ENCODE measurements at regions not wholly inside any gene's neighbourhood (a gene's known extent, or its start where the extent isn't known, plus 50 kb on each side); places are given as distances from the start of the nearest gene placed in this dataset.

DNA sequence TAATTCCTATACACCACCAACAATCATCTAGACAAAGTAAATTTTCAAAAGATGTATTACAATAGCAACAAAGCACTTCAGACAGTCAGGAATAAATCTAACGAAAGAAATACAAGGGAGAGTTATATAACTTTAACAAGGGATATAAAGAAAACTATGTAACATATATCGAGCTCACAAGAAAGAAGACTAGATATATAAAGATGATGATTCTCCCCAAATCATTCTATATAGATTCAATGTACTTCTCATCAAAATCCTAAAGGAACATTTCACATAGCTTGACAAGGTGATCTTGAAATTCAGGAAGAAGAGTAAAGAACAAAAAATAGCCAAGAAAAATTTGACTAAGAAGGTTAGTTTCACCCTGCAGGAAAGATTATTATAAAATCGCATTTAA lies 179.4 kb downstream of the SP3 start:
- no peak for DNase-seq

DNA sequence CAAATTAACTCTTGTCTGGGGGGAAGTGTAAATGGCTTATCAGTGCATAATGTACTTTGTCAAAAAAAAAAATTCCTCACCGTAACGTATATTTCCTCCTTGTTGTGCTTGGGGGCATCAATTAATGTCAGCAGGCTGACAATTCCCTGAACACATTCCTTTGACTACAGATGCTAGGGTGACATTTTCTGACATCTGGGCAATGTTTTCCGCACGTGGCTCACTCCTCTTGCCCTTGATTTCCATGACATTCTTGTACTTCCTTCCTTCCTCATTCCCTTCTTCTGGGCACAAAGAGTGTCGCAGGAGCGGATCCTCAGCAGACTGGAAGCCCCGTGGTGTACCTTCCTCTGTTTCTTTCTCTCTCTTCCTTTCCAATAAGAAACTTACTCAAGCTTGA lies 173.7 kb downstream of the SP3 start:
- no peak for DNase-seq

DNA sequence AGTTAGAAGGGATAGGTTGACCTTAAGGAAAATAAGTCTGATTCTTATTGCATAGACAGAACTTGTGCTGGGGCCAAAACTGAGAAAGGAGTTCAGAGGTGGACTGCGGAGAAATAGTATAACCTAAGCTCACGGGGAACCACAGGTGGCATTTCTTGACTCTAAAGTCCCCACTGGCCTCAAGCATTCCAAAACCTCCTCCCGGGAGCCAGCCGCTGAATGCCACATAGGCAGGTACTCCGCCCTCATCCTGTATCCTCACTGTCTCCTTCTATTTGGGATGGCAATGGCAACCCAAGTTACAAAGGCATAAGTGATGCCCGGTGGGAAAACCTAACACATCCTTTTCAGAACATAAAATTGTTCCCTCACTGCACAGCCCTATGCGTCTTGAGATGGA lies 173.0 kb downstream of the SP3 start:
- no peak for DNase-seq

DNA sequence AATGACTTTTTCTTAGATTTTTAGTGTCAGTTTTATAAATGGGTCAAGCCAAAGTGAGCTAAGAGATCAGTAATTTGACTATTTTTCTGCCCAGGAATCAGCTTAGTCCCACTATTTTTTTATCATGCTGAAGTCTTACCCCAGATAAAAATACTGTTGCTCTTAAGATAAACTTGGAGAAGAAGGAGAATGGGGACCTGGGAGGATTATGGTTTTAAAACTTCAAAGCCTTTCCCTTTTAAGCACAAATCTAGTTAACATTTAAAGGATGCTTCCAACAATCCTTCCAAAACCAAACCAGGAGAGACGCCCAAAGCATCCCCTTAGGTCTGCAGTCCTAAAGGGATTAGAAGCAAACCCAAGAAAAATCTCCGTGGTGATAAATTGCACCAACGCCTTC lies 172.4 kb downstream of the SP3 start:
- DNase-seq = no peak

DNA sequence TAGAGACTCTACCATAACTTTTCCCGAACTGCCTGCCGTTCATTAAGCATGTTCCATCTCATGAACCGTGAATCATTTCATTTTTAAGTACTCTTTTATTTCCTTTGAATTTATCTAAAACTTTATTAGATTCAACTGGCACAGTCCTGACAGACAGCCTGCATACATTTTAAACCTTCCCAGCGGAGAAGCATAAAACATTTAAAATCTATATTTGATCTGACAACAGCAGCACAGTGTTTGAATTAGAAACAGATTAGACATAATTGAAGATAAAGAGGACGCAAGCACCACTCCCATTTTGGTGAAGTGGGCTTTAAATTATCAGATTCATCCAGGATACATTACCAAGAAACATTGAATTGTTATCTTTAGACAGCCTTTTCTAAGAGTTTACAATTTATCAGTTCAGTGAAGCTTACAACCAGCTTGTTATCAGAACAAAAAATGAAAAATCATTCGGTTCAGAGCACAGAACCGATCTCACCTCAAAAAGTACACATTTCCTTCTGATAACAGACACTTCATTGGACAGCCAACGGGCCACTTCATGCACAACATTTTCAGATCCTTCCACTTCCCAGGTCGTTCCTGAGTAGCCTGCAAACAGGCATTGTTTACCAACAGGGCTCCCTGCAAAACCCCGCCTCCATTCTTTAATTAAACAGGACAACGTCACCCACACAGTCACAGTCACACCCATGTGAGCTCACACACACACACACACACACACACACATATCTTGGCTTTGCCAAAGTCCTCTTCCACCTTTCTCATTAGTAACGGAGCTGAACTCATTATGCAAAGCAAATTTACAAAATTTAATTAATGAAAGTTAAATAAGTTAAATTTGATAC lies 171.2 kb downstream of the SP3 start:
- no peak for DNase-seq

DNA sequence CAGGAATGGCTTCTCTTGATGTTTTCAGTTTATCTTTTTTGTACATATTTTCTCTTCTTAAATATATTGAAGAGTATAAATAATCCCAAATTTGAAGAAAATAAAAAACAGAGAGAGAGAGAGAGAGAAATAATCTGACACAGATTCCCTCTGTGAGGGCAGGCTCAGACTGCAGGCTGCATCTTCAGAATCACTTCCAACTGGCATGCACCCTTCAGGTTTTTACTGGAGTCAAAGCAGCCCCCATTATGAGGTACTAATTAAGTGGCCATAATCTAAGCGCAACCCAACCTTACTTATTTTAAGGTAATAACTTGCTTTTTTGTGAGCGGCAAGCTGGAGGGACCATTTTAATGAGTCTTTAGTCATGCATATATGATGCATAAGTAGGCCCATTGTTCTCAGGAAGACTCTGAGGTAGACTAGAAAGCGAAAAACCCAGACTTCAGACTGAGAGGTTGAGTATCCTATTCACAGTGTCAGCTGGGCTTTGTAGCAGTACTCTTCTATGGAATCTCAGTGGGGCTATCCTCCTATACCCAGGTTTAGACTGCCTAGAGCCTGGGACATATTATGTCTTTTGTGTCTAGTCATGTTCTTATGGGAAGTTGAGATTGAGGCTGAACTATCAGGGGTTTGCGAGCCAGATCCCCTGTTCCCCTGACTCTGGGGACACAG lies 167.4 kb downstream of the SP3 start:
- DNase-seq = no peak

DNA sequence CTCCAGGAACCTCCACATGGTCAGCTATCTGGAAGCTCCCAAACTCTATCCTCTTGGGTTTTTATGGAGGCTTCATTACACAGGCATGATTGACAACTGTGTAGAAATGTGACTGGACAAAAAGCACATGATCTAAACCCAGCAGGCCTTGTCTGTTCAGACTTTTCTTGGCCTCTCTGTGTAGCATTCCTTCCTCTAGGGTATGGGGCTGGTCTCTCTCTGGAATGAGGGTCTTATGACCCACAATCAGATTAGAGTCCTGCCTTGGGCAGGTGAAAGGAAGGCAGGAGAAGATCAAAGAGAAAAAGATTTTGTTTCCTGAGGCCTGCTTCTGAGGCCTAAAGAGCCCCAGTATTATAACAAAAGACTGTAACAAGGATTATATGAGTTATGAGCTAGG lies 162.7 kb downstream of the SP3 start:
- no peak for DNase-seq

DNA sequence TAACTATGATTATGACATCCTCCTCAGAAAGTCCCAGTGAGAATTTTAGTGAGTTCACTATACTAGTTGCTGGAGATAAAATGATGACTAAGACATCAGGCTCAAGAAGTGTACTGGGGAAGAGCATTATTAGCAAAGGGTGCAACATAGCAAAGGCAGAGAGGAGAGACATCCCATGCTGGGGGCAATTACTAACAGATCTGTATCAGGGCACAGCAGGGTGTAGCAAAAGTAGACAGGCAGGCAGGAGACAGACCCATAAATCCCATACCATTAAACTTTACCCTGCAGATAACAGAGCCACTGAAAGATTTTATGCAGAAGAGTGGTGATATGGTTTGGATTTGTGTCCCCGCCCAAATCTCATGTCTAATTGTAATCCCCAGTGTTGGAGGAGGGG lies 161.7 kb downstream of the SP3 start:
- DNase-seq = no peak

DNA sequence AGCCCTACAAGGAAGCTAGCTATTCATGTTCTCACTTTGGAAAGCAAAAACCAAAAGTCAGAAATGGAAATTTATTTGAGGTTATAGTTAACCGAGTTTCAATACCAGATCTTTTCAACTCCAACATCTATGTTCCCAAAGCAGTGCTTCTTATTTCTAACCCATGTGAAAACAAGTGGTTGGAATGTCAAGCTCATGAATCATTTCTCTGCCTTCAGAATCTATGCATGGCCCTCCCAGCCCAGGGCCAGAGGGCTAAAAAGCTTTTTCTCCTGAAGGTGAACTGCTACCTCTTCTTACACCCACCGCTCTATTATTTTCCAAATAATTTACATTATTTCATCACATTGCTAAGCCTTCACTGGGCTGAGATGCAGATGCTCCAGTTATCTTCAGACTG lies 158.4 kb downstream of the SP3 start:
- no peak for DNase-seq

DNA sequence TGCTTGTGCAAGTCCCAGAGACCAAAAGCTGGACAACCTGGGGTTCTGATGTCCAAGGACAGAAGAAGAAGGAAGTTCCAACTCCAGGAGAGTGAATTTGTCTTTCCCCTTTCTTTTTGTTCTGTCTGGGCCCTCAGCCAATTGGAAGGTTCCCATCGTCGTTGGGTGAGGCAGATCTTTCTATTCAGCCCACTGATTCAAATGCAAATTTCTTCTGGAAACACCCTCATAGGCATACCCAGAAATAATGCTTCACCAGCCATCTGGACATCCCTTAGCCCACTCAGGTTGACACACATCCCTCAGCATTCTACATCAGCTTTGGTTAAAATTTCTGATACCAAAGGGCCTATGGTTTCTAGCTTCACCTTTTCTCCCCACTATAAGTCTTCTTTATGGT lies 156.5 kb downstream of the SP3 start:
- DNase-seq = no peak

DNA sequence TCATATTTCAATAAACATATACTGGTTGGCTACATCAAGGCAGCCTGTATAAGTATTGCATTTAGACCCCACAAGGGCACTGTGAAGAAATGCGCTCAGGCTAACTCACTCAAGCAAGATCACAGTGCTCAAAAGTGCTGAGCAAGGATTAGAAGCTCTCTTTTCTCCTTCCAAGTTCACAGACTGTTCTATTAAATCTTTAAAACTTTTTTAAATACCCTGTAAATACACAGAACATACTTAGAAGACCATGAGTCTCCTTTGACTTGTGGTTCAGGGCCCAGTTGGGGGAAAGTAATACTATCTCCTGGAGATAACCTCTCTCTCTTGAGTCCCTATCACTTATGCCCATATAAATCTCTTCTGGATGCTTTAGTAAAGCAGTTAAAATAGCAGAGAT lies 152.9 kb downstream of the SP3 start:
- DNase-seq = no peak

DNA sequence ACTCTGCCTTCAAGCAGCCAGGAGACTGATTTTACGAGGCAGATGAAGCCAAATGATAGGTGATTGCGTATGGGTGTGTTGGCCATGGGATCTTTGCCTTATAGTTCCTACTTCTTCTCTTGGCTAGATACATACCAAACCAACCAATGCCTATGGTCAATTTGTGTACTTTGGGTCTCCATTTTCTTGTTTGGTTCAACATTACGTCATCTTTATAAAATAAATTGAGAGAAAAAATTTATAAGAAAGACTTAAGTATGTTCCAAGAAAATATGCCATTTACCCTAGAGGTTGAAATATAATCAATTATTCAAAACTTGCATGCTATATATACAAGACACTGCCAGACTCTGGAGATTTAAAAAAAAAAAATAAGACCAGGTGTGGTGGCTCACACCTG lies 150.9 kb downstream of the SP3 start:
- no peak for DNase-seq

DNA sequence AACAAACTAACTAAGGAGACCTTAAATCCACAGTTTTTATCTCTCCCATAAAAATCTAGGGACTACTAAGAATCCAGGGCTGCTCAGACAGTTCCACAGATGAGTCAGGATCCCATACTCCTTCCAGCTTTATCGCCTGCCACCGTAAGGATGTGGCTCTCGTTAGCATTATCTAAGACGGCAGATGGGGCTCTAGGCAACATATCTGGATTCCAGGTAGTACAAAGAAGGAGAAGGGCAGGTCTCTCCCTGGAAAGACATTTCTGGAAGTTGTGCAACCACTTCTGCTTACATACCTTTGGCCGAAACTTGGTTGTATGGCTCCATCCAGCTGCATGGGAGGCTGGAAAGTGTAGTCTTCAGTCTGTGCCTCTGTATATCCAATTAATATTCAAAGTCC lies 149.4 kb downstream of the SP3 start:
- no peak for DNase-seq

DNA sequence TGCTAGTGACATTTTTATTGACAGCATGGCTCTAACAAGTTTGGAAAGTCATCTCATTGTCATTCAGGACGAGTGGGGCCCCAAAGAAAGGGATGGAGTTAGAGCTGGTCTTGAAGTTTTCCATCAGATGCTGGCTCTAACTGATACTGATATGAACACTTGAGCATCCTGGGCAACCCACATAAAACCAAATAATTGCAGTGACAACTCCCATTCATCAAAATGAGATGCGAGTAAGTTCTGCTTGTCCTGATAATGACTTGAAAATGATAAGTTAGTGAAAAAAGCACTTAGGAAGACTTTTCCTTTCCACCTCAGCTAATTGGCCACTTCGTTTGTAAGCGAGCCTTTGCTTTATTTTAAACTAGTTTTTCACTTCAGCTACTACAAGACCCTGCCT lies 147.6 kb downstream of the SP3 start:
- DNase-seq = no peak

DNA sequence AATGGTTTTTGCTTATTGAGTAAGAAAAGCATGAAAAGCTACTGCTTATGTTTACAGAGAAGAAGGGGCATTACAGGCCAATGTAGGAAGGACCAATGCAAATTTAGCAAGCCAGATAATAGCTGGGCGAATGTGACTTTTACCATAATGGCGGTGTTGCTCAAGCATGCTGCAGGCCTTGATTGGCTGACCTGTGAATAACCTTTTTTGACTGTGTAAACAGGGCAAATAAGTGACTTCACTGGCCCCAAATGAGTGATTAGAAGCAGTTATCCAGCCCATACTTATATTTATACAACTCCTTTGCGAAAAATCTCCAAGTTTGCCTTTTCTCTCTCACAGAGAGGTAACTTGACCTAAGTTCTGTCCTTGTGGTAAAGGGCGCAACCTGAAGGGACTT lies 146.9 kb downstream of the SP3 start:
- no peak for DNase-seq

DNA sequence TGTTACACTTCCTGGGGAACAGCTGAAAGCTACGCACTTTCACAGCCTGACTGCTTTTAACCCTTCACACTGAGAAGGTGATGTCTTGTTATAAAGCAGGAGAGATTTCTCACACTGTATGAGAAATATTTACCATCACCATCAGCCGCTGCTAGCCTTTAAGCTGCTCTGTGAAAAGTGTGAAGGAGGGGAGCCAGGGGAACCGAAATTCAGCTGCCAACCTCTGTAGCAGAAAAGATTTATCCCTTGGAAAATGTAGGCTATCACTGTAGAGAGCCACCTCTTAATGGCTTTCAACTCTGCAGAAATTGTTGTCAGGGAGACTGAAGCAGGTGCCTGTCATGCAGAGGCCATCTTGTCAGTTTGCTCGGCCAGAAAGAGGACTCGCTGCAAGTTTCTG lies 145.3 kb downstream of the SP3 start:
- no peak for DNase-seq

DNA sequence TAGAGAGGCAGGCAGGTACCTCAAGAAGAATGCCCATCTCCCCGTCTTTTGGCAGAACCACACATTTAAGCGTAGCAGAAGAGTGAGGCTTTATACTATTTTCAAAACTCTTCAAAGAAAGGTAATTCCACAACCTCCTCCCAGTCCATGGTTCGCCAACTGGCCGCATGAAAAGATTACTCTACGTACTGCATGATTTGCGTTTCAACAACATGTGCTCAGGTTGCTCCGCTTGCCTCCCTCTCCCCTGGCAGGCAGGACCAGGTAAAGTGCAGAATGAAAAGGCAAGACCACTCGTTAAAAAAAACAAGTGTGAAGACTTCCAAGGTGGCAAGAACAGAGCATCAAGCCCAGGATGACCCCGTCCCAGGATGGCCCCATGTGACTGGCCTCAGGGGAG lies 143.7 kb downstream of the SP3 start:
- DNase-seq = no peak

DNA sequence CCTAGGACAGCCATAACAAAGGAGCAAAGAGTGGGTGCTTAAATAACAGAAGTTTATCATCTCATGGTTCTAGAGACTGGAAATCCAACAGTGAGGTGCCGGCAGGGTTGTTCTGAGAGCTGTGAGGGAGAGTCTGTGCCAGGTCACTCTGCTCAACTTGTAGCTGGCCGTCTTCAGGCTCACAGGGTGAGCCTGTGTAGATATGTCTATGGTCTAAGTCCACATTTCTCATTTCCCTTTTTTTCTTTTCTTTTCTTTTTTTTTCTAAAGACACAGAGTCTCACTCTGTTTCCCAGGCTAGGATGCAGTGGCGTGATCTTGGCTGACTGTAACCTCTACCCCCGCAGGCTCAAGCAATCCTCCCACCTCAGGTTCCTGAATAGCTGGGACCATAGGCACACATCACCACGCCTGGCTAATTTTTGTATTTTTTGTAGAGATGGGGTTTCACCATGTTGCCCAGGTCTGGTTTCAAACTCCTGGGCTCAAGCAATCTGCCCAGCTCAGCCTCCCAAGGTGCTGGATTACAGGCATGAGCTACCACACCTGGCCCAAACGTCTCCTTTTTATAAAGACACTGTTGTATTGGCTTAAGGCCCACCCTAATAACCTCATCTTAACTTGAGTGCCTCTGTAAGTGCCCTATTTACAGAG lies 142.2 kb downstream of the SP3 start:
- DNase-seq = no peak

DNA sequence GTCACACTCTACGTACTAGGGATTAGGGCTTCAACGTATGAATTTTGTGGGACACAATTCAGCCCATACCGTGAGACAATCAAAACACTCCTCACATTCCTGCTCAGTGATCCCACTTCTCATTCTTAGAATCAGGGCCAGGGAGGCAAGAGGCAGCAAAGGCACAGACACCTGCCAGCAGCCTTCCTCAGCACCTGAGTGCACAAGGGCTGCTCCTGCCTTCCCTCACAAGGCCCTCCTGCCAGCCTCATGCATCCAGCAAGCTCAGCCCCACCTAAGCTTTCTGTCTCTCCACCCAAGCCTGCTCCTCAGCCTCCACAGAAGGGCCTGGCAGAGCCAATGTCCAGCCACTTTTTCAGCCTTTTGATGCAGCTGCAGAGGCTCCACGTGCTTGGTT lies 141.6 kb downstream of the SP3 start:
- DNase-seq = no peak

DNA sequence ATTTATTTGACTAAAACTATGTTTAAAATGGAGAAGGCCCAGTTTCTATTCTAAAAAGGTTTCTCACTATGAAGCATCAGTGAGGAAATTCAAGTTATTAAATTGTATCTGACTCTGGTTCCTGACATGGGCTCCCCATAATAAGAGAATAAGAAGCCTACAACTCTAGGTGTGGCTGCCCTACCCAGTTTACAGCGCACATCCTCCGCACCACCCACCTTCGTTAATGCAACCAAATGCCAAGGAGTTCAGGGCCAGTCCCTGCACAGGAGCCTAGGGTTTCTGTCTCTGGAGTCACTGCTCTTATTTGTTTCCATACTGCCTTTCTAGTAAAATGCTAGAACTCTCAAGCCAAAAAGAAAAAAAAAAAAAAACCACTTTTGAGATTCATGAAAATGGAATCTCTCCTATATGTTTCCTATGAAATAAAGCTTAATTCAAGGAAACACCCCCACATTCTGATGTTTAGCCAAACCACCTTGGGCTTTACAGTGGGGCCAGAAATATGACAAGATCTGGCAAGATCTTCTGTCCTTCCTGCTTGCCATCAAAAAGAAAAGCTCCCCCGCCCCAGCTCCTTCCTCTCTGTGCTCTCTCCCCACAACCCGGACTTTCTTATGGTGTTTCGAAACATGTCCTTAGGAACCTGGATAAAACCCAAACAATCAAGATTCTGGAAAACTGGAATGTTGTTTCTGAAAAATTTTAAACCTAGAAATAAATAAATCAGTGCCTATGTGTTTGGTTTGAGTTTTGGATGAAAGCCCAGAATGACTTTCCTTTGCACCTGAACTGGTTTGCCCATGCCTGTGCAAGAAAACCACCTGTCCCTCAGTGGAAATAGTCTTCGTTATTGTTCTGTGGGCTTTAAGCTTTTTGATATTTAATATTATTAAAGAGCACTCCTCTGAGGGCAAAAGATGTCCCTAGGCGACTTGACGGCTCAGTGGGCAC lies 136.7 kb downstream of the SP3 start:
- DNase-seq = no peak

DNA sequence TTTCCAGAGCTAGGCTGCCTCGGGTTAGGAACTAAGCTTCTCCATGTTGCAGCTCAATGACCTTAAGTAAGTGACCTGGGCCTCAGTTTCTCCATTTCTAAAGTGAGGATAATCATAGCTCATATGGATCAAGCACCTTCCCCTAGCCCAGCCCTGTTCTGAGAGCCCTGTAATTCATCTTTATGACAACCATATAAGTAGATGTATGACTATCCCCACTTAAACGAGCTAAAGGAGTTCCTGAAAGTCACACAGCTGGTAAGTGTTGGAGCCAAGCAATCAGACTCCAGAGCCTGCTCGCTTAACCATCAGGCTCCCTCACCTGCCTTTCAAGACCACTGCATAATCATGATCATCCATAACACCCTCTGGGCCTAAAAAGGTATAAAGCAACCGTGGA lies 135.4 kb downstream of the SP3 start:
- DNase-seq = no peak

DNA sequence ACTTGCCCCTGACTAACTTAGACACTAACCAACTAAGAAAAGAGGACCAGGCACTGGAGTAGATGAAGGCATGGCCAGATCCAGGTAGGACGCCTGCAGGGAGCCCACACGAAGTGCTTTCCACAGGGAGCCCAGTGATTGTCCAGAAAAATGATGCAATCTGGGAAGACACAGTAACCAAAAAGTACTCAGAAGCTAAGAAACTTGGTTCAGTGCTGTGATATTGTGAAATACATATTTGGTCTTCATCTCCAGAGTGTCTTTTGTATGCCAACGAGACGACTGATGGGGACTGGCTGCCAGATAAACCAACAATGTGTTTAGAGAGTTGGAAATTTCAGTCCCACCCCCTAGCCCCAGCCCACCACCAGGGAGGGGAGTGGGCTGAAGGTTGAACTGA lies 135.0 kb downstream of the SP3 start:
- DNase-seq = no peak
